ENCODE measurements at regions not wholly inside any gene's neighbourhood (a gene's known extent, or its start where the extent isn't known, plus 50 kb on each side); places are given as distances from the start of the nearest gene placed in this dataset.

GRCh38 chr4:165548702-165549101 is 169.9 kb downstream of the CPE start:
- Histone ChIP-seq H3K4me1 (ENCODE audit: control insufficient read depth in 4 of 4, insufficient read depth in 4 of 4, low read length in 3 of 4) (no peaks in the 10 kb centered on the region), H3K4me3 (ENCODE audit: low read depth in 1 of 3, low read length in 3 of 3) (no peak overlapping the region), H3K27ac (ENCODE audit: low read depth in 1 of 2, low read length in 2 of 2) (no peak overlapping the region), H3K36me3 (ENCODE audit: control insufficient read depth in 4 of 4, insufficient read depth in 3 of 4, low read depth in 1 of 4, low read length in 3 of 4) (no peaks in the 10 kb centered on the region), H3K9me3 (ENCODE audit: control insufficient read depth in 4 of 4, low read length in 3 of 4) (no peaks in the 10 kb centered on the region), H3K9ac (ENCODE audit: low read depth in 1 of 2, low read length in 2 of 2) (no peak overlapping the region), H3K27me3 (ENCODE audit: control insufficient read depth in 4 of 4, insufficient read depth in 4 of 4, low read length in 3 of 4) (peaks cover 0 to 2% (median 0%) of the 10 kb centered on the region in 4 donors)
- DNase-seq (ENCODE audit: low spot score) = no peak
- TF ChIP-seq GABPA (IDR thresholded peaks at IDR 0.05 in 1 of 2, conservative IDR thresholded peaks at IDR 0.05 in 1 of 2) (no peak), JUND (IDR thresholded peaks at IDR 0.05) (no peak), MAX (IDR thresholded peaks at IDR 0.05) (no peak), FOXA2 (IDR thresholded peaks at IDR 0.05) (no peak), HNF4A (conservative IDR thresholded peaks at IDR 0.05) (no peak), SP1 (IDR thresholded peaks at IDR 0.05) (no peak), ZBTB33 (IDR thresholded peaks at IDR 0.05) (no peak)
- 74% methylated on average over 2 of the region's 2 CpGs for WGBS

- WGBS = 84% methylated on average over 2 of the region's 2 CpGs
- no peak overlapping the region for H3K4me3 ChIP-seq (ENCODE audit: low read depth in 1 of 3, low read length in 3 of 3)
- DNase-seq (ENCODE audit: low spot score) = no peak
Measured at GRCh38 chr4:165553221-165553810, 174.5 kb downstream of the CPE start.

More at GRCh38 chr4:165553221-165553810, 174.5 kb downstream of the CPE start:
- no peak overlapping the region for H3K27ac ChIP-seq (ENCODE audit: low read depth in 1 of 2, low read length in 2 of 2)
- H3K4me1 ChIP-seq (ENCODE audit: control insufficient read depth in 4 of 4, insufficient read depth in 4 of 4, low read length in 3 of 4) = no peaks in the 10 kb centered on the region
- H3K36me3 ChIP-seq (ENCODE audit: control insufficient read depth in 4 of 4, insufficient read depth in 3 of 4, low read depth in 1 of 4, low read length in 3 of 4) = no peaks in the 10 kb centered on the region
- no peak for TF ChIP-seq RXRA (IDR thresholded peaks at IDR 0.05)
- no peak for TF ChIP-seq RAD21 (IDR thresholded peaks at IDR 0.05)
- no peak for TF ChIP-seq ZBTB33 (IDR thresholded peaks at IDR 0.05)
- TF ChIP-seq FOXA1 (IDR thresholded peaks at IDR 0.05) = no peak
- no peak for TF ChIP-seq FOXA2 (IDR thresholded peaks at IDR 0.05)
- TF ChIP-seq ATF3 (IDR thresholded peaks at IDR 0.05) = no peak
- no peak for TF ChIP-seq SP1 (IDR thresholded peaks at IDR 0.05)
- no peak for TF ChIP-seq TAF1 (conservative IDR thresholded peaks at IDR 0.05)
- no peak for TF ChIP-seq HNF4G (IDR thresholded peaks at IDR 0.05)
- TF ChIP-seq JUND (IDR thresholded peaks at IDR 0.05) = no peak
- H3K9me3 ChIP-seq (ENCODE audit: control insufficient read depth in 4 of 4, low read length in 3 of 4) = no peaks in the 10 kb centered on the region
- no peaks in the 10 kb centered on the region for H3K27me3 ChIP-seq (ENCODE audit: control insufficient read depth in 4 of 4, insufficient read depth in 4 of 4, low read length in 3 of 4)
- no peak overlapping the region for H3K9ac ChIP-seq (ENCODE audit: low read depth in 1 of 2, low read length in 2 of 2)
